ENCODE measurements at regions not wholly inside any gene's neighbourhood (a gene's known extent, or its start where the extent isn't known, plus 50 kb on each side); places are given as distances from the start of the nearest gene placed in this dataset.

DNA sequence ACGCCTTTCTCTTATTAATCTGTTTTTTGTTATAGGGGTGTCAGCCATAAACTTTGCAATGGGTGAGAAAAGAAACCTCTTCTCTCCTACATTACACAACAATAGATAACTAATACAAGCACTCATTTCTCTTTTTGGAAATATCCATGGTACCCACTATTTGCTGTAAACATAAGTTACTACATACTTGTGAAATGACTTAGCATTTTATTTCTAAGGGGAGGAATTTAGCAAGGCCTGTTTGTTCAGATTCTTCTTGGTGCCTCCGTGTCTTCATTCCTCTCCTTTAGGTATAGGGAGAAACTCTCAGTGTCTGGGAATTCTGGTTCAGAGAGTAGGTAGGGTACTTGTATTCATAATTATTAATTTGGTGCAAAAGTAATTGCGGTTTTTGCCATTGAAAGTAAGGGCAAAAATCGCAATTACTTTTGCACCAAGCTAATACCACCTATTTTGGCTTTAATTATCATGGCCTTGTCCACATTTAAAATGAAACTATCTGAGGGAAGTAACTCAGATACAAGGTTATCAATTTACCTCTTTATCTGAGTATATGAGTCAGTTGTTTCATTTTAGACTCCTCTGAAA is 134.8 kb downstream of the MREG start:
- TF ChIP-seq, protein P1, sequence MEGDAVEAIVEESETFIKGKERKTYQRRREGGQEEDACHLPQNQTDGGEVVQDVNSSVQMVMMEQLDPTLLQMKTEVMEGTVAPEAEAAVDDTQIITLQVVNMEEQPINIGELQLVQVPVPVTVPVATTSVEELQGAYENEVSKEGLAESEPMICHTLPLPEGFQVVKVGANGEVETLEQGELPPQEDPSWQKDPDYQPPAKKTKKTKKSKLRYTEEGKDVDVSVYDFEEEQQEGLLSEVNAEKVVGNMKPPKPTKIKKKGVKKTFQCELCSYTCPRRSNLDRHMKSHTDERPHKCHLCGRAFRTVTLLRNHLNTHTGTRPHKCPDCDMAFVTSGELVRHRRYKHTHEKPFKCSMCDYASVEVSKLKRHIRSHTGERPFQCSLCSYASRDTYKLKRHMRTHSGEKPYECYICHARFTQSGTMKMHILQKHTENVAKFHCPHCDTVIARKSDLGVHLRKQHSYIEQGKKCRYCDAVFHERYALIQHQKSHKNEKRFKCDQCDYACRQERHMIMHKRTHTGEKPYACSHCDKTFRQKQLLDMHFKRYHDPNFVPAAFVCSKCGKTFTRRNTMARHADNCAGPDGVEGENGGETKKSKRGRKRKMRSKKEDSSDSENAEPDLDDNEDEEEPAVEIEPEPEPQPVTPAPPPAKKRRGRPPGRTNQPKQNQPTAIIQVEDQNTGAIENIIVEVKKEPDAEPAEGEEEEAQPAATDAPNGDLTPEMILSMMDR (IDR thresholded peaks at IDR 0.05), result no peak
- no peak for TF ChIP-seq POLR2A (IDR thresholded peaks at IDR 0.05)
